Right lobe of liver (tissue), 4 donors: ENCODE measurements at regions not wholly inside any gene's neighbourhood (a gene's known extent, or its start where the extent isn't known, plus 50 kb on each side); places are given as distances from the start of the nearest gene placed in this dataset.

Experiments
- POLR2A ChIP-seq: fragments of 450-650 bp; IDR thresholded peaks from one replicate; pipeline ENCODE4 v1.6.1; 2017; ENCODE audit warnings: antibody characterized with exemption, mild to moderate bottlenecking
- TF ChIP-seq, protein P1 (sequence below), 4 donors: fragments of 200-600 bp in 3 of 4; fragments of 450-650 bp in 1 of 4; IDR thresholded peaks; one replicate each; pipeline versions ENCODE4 v1.5.1 to v1.8.0; 2016 to 2022; ENCODE audit warnings: antibody characterized with exemption in 4 of 4, mild to moderate bottlenecking in 2 of 4
- donor health status: DM: no; HTN: no; CAD: no.
- donor health status: DM: no; HTN: no; CAD: no.
- donor health status: DM: no; HTN: yes; CAD: no.

DNA sequence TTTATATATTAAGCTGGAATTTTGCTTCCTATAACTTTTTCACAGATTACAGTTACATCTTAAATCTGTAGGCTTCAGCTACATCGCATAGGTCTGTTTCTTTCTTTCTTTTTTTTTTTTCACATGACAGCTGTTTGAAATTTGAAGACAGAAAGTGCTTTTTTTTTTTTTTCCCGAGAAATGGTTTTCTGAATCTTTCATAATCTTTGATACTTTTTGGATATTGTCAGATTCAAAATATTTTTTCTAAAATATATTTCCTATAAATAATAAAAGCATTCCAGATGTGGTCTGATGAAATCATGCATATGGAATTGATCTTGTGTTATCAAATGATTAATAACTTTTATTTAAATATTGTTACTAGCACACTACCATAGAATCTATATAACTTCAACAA, 212.2 kb downstream of the TAF11L14 start:
- TF ChIP-seq, protein P1, sequence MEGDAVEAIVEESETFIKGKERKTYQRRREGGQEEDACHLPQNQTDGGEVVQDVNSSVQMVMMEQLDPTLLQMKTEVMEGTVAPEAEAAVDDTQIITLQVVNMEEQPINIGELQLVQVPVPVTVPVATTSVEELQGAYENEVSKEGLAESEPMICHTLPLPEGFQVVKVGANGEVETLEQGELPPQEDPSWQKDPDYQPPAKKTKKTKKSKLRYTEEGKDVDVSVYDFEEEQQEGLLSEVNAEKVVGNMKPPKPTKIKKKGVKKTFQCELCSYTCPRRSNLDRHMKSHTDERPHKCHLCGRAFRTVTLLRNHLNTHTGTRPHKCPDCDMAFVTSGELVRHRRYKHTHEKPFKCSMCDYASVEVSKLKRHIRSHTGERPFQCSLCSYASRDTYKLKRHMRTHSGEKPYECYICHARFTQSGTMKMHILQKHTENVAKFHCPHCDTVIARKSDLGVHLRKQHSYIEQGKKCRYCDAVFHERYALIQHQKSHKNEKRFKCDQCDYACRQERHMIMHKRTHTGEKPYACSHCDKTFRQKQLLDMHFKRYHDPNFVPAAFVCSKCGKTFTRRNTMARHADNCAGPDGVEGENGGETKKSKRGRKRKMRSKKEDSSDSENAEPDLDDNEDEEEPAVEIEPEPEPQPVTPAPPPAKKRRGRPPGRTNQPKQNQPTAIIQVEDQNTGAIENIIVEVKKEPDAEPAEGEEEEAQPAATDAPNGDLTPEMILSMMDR (IDR thresholded peaks at IDR 0.05) = no peak
- no peak for TF ChIP-seq POLR2A
